ENCODE measurements at regions not wholly inside any gene's neighbourhood (a gene's known extent, or its start where the extent isn't known, plus 50 kb on each side); places are given as distances from the start of the nearest gene placed in this dataset.
"Not testable (repeated sequence)": the region's sequence is repeated elsewhere in the genome, so short reads cannot be mapped to it uniquely, and the experiment has no call there.

DNA sequence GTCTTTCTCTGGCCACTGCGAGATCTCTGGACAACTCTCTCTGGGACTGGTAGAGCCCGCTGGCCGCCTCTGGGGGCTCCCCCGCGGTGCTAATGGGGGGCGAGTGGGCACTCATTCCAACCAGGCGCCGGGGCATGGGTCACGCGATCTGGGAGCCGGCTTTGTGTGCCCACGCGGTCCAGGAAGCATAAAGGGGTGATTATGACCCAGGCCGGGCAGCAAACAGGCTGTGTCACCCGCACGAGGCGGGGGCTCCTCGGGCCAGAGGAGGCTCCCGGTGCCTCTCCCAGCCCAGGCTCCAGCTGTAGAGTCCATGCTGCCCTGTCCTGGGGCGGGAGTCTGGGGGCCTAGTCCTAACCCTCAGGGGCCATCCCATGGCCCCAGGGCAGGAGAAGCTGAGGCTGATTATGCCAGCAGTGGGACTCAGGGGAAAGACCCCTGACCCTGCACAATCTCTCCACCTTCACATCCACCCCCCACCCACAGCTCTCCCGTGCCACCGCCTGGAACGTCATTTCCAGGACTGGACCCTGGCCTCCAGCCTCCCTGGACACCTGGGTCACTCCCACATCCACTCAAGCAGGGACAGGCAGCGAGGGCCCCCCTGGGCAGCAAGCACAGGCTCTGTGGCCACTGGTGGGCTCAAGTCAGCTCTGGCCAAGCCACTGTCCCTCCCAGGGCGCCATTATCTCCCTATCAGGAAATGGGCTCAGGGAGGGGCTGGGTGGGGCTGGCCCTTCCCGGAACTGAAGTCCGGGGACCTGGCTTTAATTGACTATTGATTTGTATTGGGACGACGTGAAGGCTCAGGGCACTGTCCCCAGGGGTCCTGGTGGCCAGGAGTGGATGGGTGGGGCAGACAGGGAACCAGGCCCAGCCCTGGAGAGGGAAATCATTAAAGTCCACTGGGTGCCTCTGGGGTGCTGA is 50.0 kb downstream of the PTPRS start:
- no peak for DNase-seq

DNA sequence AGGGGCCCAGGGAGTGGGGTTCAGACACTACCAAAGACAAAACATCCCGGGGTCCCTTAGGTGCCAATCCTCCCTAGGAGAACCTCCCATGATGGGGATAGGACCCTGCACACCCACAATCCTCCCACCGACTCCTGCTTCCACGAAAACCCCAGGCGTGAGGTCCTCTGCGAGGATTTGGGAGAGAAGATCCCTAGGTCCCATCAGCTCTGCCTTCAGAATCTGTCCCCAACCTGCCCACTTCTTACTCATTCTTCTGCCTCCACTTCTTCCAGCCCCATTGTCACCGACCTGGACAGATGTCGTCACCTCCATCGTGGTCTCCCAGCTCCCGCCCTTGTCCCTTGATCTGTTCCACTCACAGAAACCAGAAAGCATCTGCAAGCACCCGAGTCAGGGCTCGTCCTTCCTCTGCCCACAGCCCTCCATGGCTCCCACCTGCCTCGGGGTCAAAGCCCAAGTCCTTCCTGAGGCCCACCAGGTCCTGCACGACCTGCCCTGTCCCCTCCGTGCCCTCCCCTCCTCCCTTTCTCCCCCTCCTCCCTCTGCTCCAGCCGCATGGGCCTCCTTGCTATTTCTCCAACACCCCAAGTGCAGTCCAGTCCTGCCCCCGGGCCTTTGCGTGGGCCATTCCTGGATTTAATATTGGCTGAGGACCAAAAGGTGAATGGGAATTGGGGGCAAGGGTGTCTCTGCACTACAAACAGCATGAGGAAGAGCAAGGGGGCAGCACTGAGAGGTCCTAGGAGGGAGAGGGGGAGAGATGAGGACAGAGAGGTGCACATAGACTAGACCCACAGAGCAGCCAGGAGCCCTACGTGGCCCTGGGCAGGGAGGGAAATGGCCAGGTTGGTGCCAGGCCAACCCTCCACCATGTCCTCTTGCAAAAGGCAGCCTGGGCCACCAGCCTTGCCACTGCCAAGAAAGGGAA is 51.3 kb downstream of the PTPRS start:
- DNase-seq, result no peak

DNA sequence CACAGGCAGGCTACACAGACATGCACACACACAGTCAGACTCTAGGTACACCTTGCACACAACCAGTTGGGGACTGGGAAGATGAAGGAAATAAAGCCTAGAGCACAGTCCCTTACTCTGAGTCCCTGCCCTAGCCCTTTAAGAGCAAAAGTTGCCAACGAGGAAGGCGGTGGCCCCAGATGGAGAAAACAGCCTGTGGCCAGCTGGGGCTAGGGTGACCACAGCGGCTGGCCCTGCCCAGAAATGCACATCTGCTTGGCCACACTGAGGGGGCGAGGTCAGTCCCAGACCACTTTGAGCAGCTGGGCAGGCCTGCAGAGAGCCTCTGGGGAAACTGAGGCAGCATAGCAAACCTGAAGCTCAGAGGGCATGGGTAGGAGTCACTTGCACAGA is 52.3 kb downstream of the PTPRS start:
- no peak for DNase-seq

DNA sequence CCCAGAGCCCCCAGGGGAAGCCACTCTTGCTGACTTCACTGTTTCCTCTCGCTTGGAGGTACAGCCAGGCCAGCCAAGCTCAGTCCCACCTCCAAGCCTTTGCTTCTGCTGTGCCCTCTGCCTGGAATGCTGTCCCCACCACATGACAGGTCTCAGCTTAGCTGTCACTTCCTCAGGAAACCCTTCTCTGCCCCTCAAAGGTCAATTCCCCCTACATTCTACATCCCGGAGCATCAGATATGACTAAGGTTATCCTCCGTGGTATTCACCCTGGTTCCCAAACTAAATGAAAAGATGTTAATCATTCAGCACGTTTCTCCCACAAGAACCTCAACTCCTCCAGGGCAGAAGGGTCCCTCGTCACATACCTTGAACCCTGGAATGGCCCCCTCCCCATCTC is 53.5 kb downstream of the PTPRS start:
- peak; percentile 16 for DNase-seq

DNA sequence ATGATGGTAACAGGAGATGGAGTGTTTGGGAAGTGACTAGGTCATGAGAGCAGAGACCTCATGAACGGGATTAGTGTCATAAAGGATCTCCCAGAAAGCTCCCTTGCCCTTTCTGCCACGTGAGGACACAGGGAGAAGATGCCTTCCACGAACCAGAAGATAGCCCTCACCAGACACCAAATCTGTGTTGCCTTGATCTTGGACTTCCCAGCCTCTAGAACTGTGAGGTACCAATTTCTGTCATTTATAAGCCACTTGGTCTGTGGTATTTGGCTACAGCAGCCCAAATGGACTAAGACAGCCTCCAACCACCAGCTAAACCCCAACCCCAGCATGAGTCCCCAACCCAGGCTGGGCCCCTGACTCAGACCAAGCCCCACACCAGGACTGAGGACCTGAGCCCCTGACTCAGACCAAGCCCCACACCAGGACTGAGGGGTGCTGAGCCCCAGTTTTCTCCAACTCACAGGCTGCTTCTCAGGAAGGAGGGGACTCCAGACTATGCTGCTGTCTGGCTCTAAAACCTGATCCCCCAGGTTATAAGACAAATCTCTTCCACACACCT is 54.1 kb downstream of the PTPRS start:
- DNase-seq, result no peak

DNA sequence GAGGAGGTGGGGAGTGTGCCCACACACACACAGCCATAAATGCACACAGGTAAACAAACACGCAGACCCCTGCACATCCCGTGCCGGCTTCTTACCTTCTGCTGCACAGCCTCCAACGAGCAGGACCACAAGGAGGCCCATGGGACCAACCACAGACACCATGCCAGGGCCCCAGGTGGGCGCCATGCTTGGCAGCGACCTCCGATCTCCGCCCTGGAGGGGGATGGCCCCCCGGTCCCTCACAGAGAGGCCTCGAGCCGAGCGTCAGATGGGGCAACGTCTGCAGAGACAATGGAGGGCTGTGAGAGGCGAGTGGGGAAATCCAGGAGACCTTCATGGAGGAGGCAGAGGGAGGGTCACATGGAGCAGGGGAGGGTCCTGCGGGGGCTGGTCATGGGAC is 54.7 kb downstream of the PTPRS start:
- DNase-seq, result no peak

DNA sequence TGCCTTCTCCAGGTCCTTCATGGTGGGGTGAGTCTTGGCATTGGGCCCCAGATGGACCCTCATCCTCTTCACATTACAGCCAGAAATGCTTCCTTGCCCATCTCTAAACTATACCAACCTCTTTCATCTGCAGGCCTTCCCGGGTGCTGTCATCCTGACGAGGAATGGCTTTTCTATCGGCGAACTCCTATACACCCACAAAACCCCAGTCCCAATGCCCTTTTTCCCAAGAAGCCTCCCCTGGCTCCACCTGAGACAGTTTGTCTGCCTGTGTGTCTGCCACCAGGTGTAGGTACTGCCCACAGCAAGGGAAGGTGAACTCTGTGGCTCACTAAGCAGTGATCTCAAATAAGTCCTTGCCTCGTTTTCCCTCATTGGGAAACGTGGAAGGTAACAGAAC is 55.3 kb downstream of the PTPRS start:
- no peak for DNase-seq

DNA sequence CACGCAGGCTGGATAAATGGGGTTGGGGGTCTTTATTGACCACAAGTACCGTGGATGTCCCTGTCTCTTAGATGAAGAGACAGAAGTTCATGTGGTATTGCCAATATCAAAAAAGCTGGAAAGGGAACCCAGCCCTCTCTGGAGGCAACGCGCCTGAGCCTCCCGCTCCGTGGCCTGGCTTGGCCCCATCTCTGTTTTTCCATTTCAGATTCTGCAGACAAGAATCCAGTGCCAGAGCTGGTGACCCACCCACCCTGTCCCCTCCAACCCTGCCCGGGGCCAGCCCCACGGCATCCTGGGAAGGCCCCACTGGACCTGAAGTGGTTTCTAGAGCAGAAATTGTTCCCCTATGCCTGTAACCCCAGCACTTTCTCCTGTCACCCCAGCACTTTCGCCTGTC is 57.7 kb downstream of the PTPRS start:
- DNase-seq, result no peak

DNA sequence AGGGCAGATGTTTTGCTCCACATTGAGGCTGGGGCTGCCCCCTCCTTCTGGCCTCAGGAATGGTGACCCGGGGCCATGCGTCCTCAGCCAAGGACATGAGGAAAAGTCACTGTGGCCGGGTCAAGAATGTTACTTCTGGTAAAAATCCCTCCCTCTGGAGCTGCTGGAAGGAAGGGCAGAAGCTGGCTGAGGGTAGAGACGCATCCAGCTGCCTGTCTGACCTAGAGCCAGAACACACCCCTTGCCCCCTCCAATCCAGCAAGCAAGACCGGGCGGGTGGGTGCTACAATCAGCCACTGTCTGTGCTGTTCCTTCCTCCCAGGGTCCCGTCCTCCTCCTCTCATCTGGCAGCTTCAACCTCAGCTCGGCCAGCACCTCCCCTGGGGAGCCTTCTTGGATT is 59.0 kb downstream of the PTPRS start:
- DNase-seq, result no peak

DNA sequence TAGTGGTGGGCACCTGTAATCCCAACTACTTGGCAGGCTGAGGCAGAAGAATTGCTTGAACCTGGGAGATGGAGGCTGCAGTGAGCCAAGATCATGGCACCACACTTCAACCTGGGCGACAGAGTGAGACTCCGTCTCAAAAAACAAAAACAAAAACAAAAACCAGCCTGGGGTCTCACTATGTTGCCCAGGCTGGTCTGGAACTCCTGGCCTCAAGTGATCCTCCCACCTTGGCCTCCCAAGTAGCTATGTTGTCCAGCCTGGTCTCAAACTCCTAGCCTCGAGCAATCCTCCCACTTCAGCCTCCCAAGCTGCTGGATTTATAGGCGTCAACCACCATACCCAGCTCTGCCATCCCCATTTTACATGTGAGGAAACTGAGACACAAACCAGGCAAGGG is 64.9 kb downstream of the PTPRS start:
- DNase-seq, result not testable (repeated sequence)

DNA sequence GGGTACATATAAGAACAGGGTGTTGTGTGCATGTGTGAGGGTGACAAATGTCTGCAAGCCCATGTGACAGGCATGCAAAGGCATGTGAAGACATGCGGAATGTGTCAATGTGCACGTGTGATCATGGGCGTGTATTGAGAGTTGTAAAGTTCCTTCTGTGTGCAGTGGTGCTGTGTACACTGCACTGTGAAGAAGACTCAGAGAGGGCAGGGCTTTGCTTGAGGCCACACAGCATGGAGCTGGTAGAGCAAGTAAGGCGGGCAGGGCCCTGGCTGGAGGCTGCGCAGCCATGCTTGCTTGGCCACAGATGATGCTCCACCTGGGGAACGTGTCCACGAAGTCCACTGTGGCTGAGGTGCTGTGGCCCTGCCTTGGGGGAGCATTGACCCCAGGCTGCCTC is 66.8 kb downstream of the PTPRS start:
- DNase-seq, result no peak

DNA sequence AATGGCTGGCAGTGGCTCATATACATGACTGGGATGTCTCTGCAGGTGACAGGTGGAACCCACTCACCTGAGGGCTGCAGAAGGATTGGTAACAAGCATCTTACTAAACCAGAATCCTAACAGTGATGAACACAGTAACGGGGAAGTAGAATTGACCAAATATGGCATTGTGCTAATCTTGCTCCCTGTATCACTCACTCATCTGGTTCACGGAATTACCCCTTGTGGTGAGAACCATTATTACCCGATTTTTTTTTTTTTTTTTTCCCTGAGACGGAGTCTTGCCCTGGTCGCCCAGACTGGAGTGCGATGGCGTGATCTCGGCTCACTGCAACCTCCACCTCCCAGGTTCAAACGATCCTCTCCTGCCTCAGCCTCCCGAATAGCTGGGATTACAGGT is 69.5 kb downstream of the PTPRS start:
- DNase-seq, result peak; percentile 47

DNA sequence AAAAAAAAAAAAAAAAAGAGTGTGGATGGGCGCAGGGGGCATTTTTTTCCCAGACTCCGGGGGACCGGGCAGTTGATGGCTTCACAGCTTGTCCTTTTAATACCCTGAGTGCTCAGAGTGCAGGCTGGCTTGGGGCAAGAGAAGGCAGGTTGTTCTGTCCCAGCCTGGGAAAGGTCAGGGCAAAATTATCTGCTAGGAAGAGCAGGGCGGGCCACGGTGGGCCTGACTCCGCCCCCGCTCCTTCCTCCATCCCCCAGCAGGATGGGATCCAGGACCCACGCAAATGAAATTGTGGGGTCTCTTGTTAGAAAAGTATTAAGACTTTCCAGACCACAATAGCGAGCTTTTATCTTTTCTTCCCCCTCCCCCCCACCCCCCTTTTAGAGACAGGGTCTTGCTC is 70.7 kb downstream of the PTPRS start:
- no peak for DNase-seq

DNA sequence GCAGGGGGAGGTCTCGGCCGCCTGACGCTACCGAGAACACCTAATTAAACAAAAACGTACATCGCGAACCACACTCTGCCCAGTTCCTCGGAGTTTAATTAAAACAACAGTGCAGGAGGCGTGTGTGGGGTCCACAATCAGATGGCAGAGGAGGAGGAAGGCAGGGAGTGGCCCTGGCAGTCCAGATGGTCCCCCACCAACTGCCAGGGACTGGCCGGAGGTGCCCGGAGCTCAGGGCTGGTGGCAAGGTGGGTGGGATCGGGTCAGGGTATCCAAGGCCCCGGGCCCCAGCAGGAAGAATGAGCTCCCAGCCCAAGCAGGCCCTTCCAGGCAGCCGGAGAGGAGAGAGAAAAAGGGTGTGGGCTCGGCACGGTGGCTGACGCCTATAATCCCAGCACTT is 71.3 kb downstream of the PTPRS start:
- no peak for DNase-seq

DNA sequence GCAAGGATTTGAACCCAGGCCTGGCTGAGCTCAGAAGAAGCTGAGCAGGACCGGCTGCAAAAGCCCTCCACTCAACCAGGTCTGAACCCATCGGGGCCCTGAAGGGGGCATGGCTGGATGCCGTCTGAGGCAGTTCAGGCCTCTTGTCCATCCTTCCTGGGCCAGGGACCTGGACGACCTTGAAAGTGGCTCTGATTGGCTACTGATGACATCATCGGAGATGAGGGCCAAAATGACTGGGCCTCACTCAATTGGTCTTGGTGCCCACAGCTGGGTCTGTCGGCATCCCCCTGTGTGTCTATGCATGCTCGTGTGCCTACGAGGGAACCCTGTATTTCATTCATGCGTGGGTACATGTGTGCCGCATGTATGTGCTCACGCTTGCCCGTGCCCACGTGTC is 71.8 kb downstream of the PTPRS start:
- no peak for DNase-seq

DNA sequence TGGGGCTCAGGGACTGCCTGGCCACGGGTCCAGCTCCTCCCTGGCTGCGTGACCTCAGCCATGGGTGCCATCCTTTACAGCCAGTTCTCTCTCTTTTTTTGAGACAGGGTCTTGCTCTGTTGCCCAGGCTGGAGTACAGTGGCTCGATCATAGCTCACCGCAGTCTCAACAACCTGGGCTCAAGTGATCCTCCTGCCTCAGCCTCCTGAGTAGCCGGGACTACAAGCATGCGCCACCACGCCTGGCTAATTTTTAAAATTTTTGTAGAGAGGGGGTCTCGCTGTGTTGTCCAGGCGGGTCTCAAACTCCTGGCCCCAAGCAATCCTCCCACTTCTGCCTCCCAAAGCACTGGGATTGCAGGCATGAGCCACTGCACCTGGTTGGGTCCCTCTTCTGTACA is 75.4 kb downstream of the PTPRS start:
- no peak for DNase-seq

DNA sequence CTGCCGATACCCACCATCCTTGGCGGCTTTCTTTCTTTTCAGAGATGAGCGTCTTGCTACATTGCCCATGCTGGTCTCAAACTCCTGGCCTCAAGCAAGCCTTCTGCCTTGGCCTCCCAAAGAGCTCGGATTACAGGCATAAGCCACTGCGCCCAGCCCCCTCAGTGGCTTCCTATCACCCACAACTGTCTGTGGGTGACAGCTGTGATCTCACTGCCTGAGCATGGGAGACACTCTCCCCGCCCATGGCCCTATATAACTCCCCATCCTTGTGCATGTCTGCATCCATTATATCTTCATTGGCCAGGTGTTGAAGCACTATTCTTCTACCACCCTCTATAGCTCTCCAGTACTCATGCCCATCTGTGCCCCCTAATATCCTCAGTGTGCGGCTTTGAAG is 76.2 kb downstream of the PTPRS start:
- DNase-seq, result no peak

DNA sequence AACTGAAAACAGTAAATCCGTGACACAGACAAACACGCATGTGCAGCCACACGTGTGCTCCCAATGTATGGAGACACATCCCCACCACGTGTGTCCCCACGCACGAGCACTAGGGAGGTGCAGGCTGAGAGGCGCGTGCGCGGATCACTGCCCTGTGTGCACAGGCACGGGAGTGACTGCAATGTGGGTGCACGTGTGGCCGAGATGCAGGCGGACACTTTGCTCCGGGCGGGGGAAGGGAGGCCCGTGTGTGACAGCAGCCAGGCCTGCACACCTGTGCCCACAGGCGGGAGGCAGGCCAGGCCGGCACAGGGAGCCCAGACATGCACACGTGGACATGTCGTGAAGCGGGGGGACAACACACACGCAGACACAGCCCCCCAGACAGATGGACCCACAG is 77.0 kb downstream of the PTPRS start:
- DNase-seq, result no peak

DNA sequence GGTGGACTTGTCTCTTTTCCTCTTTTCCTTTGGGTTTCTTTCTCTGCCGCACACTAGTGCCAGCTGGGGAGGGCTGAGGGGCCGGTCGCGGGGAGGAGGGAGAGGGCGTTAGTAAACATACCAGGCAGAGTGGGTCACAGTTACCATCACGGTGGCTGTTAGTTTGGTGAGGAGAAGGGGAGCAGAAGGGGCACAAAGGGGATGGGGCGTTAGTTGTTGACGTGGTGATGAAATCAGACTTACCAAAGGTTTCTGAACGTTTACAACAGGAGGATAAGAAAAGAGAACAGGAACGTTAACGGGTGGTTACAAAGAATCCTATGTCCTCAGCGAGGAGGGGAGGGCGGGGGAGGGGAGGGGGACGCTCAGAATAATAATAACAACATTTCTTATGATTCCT is 77.9 kb downstream of the PTPRS start:
- peak; percentile 69 for DNase-seq

DNA sequence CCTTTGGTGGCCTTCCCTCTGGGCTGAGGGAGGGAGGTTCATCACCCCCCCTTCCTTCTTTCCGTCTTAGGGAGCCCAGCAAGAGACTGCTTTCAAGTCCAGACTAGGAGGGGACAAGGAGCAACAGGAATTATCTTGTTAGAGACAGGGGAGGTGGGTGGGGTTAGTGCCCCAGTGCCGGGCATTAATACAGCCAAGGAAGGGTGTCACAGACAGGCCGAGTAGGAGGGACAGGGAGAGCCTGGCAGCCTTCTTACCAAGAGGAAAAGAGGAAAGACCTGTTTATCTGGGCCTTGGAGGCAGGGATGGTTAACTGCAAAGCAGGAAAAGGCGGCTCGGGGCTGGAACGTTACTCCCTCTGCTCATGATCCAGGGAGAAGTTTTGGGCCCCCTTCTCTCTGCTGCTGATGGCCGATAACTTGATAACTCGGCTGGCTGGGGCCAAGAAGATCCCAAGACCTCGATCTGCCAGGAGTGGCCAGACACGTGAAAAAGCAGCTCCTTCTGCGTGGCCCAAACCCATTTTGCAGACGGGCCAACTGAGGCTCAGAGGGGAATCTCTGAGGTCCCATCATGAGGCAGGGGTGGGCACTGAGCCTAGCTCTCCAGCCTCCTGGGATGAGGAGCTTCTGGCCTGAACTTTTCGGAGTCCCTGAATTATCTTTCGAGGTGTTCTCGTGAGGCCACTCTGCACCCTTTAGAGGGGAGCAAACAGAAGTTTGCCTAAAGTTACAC is 79.3 kb downstream of the PTPRS start:
- no peak for DNase-seq

DNA sequence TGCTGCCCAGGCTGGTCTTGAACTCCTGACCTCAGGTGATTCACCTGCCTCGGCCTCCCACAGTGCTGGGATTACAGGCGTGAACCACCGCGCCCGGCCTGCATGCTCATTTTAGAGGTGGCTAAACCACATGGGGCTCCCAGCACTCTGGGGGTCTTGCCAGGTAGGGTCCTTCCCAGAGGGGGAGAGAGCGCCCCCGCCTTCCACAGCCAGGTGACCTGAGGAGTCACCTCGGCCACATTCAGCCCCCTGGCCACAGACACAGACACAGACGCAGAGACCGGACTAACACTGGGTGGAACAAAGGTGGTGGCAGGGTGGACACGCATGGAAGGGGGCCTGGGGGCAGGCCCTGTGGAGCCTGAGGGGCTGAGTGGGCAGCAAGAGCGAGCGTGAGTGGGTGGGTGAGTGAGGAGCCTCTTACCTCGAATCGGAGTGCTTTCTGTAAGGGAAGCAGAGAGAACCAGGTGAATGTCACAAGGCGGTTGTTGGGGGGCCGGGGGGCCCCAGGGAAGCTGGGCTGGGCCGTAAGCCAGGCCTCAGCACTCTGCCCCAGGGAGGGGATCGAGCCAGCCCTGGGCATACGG is 80.1 kb downstream of the PTPRS start:
- DNase-seq, result no peak

DNA sequence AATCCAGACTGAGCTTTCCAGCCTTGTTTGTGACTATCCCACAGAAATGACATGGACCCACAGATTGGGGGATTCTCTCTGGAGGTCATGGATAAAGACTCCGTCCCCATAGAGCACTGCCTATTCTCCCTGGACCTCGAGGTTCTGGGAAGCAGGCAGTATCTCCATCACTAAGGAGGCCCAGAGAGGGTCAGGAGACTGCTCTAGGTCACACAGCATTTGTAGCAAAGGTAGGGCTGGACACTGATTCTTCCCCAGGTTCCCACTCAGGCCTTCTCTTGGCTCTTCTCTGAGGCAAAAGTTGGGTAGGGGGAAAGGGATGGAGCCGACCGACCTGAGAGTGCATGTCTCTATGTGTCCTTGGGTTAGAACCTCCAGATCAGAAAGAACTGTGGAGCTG is 80.9 kb downstream of the PTPRS start:
- no peak for DNase-seq

Measured in MV-4-11 (cell line).